K562 (cell line): ENCODE measurements at regions not wholly inside any gene's neighbourhood (a gene's known extent, or its start where the extent isn't known, plus 50 kb on each side); places are given as distances from the start of the nearest gene placed in this dataset.

ENCODE experiments used
- BACH1 ChIP-seq: fragments of 200-800 bp; sonication (Bioruptor generic); IDR thresholded peaks from 2 replicates; pipeline ENCODE4 v1.6.1; 2016; ENCODE audit warnings: missing genetic modification characterization, missing compliant biosample characterization
- CREB1 ChIP-seq, 2 experiments: sonication (generic) in 1 of 2; formaldehyde crosslinking in 1 of 2; IDR thresholded peaks; 2 replicates each; pipeline versions ENCODE4 v1.6.1 to v1.8.0; 2012 to 2022; ENCODE audit warnings: inconsistent platforms in 1 of 2, mild to moderate bottlenecking in 1 of 2, missing genetic modification reagents in 1 of 2, moderate library complexity in 1 of 2
- NCOR1 ChIP-seq: fragments of 450-650 bp; IDR thresholded peaks from 2 replicates; pipeline ENCODE4 v1.6.1; 2016; ENCODE audit warnings: mild to moderate bottlenecking, moderate library complexity
- NFE2 ChIP-seq: IDR thresholded peaks from 2 replicates; pipeline ENCODE4 v1.6.1; 2014; ENCODE audit warnings: antibody characterized with exemption, low read depth
- POLR2A ChIP-seq: fragments of 450-650 bp; conservative IDR thresholded peaks from 2 replicates; pipeline ENCODE4 v1.6.1; 2016
- POLR2AphosphoS5 ChIP-seq: IDR thresholded peaks from 2 replicates; pipeline ENCODE4 v1.6.1; 2011; ENCODE audit warnings: mild to moderate bottlenecking, low read depth, low read length, moderate library complexity; ENCODE audit not compliant: control insufficient read depth, insufficient read depth
- SPI1 ChIP-seq: IDR thresholded peaks from 2 replicates; pipeline ENCODE4 v1.6.1; 2011; ENCODE audit warnings: low read depth, low read length, control low read depth, borderline replicate concordance
- TBP ChIP-seq: optimal IDR thresholded peaks from 2 replicates; pipeline ENCODE3; 2011; ENCODE audit warnings: low read depth, low read length, improper control_type of control experiment
- ZSCAN32 ChIP-seq: fragments of 450-650 bp; formaldehyde crosslinking; IDR thresholded peaks from 2 replicates; pipeline ENCODE4 v1.4.0; 2020; ENCODE audit warnings: mild to moderate bottlenecking, moderate library complexity
- TF ChIP-seq, protein P1 (sequence below), 3 experiments: IDR thresholded peaks in 2 of 3; conservative IDR thresholded peaks in 1 of 3; 2 replicates each; pipeline ENCODE4 v1.5.1; 2011 to 2012; ENCODE audit warnings: low read length in 3 of 3, mild to moderate bottlenecking in 3 of 3, control low read depth in 2 of 3, improper control_type of control experiment in 1 of 3, inconsistent platforms in 1 of 3, low read depth in 1 of 3, mixed read lengths in 1 of 3, moderate library complexity in 1 of 3; ENCODE audit not compliant: insufficient read depth in 2 of 3
- TF ChIP-seq, protein P2 (sequence below), 3 experiments: fragments of 200-800 bp in 1 of 3; fragments of 250-450 bp in 1 of 3; fragments of 450-650 bp in 1 of 3; sonication (Bioruptor Pico) in 1 of 3; sonication (Bioruptor generic) in 1 of 3; formaldehyde crosslinking in 1 of 3; IDR thresholded peaks; 2 replicates each; pipeline versions ENCODE4 v1.6.1 to v1.8.0; 2016 to 2022; ENCODE audit warnings: mild to moderate bottlenecking in 2 of 3, missing genetic modification characterization in 2 of 3, missing compliant biosample characterization in 1 of 3, moderate library complexity in 1 of 3
- TF ChIP-seq, protein P3 (sequence below): fragments of 250-450 bp; sonication (Bioruptor Pico); IDR thresholded peaks from 2 replicates; pipeline ENCODE4 v1.8.0; 2022; ENCODE audit warnings: moderate library complexity, mild to moderate bottlenecking, inconsistent platforms

DNA sequence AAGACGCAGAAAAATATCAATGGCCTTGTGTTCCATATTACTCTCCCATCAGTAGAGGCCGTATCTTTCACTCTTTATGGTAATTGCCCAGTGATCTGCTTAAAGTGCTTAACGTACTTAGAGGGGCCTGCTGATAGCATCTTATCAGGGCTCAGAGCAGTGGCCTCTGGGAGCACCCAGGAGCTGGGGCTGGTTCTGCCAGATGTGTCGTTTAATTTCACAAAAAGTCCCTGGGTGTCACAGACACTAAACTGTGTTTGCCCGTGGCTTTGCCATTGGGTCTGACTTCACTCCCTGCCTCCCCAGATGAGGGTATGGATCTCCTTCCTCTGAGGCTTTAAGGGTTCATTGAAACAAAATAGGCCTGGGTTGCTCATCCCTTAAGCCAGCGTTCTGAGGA lies 435.3 kb downstream of the GATA3 start:
- TF ChIP-seq SPI1 (no peak), CREB1 (IDR thresholded peaks at IDR 0.05) (no peak), CREB1 (CRISPR knock-in tag; IDR thresholded peaks at IDR 0.05) (no peak), NFE2 (no peak), POLR2A (no peak), NCOR1 (no peak), POLR2AphosphoS5 (no peak), TBP (no peak), BACH1 (no peak), ZSCAN32 (CRISPR knock-in tag) (no peak)
- TF ChIP-seq, protein P1, sequence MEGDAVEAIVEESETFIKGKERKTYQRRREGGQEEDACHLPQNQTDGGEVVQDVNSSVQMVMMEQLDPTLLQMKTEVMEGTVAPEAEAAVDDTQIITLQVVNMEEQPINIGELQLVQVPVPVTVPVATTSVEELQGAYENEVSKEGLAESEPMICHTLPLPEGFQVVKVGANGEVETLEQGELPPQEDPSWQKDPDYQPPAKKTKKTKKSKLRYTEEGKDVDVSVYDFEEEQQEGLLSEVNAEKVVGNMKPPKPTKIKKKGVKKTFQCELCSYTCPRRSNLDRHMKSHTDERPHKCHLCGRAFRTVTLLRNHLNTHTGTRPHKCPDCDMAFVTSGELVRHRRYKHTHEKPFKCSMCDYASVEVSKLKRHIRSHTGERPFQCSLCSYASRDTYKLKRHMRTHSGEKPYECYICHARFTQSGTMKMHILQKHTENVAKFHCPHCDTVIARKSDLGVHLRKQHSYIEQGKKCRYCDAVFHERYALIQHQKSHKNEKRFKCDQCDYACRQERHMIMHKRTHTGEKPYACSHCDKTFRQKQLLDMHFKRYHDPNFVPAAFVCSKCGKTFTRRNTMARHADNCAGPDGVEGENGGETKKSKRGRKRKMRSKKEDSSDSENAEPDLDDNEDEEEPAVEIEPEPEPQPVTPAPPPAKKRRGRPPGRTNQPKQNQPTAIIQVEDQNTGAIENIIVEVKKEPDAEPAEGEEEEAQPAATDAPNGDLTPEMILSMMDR (IDR thresholded peaks at IDR 0.05 in 2 of 3, conservative IDR thresholded peaks at IDR 0.05 in 1 of 3; ENCODE audit: insufficient read depth in 2 of 3, low read depth in 1 of 3, low read length in 3 of 3): no peak
- TF ChIP-seq, protein P2, sequence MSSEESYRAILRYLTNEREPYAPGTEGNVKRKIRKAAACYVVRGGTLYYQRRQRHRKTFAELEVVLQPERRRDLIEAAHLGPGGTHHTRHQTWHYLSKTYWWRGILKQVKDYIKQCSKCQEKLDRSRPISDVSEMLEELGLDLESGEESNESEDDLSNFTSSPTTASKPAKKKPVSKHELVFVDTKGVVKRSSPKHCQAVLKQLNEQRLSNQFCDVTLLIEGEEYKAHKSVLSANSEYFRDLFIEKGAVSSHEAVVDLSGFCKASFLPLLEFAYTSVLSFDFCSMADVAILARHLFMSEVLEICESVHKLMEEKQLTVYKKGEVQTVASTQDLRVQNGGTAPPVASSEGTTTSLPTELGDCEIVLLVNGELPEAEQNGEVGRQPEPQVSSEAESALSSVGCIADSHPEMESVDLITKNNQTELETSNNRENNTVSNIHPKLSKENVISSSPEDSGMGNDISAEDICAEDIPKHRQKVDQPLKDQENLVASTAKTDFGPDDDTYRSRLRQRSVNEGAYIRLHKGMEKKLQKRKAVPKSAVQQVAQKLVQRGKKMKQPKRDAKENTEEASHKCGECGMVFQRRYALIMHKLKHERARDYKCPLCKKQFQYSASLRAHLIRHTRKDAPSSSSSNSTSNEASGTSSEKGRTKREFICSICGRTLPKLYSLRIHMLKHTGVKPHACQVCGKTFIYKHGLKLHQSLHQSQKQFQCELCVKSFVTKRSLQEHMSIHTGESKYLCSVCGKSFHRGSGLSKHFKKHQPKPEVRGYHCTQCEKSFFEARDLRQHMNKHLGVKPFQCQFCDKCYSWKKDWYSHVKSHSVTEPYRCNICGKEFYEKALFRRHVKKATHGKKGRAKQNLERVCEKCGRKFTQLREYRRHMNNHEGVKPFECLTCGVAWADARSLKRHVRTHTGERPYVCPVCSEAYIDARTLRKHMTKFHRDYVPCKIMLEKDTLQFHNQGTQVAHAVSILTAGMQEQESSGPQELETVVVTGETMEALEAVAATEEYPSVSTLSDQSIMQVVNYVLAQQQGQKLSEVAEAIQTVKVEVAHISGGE (CRISPR knock-in tag; IDR thresholded peaks at IDR 0.05): no peak
- TF ChIP-seq, protein P3, sequence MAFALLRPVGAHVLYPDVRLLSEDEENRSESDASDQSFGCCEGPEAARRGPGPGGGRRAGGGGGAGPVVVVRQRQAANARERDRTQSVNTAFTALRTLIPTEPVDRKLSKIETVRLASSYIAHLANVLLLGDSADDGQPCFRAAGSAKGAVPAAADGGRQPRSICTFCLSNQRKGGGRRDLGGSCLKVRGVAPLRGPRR (CRISPR knock-in tag): no peak
